ENCODE measurements at regions not wholly inside any gene's neighbourhood (a gene's known extent, or its start where the extent isn't known, plus 50 kb on each side); places are given as distances from the start of the nearest gene placed in this dataset.

DNA sequence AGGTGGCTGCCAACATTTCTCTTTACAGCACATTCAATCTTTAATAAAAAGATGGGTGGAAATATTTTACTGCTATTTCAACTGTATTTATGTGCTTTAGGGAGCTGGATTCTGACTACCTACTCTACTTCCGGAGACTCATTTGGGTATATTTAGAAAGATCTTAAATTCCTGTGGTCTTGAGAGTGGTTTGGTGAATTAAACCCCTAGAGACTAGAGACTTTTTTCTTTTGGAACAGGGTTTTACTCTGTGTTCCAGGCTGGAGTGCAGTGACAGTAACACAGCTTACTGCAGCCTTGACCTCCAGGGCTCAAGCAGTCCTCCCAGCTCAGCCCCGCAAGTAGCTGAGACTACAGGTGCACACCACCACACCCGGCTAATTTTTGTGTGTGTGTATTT is 79.0 kb upstream of the HABP2 start:
- 79 to 88% (median 84%) methylated on average over 3 of the region's 3 CpGs for WGBS, 3 donors
- no peaks in the 10 kb centered on the region for H3K27me3 ChIP-seq (ENCODE audit: insufficient read depth in 3 of 3, low read length in 2 of 3)
- peaks cover 6% of the 10 kb centered on the region for H3K4me1 ChIP-seq
- no peaks in the 10 kb centered on the region for H3K36me3 ChIP-seq (ENCODE audit: insufficient read depth in 1 of 2, low read depth in 1 of 2)
- no peaks in the 10 kb centered on the region for H3K9me3 ChIP-seq
- H3K4me3 ChIP-seq, result no peak overlapping the region
- intact Hi-C loops (cut with DNase I), result no loop called here
- DNase-seq (no peak), ATAC-seq (no peak)
- no peak overlapping the region for H3K27ac ChIP-seq
- TF ChIP-seq, protein P1, sequence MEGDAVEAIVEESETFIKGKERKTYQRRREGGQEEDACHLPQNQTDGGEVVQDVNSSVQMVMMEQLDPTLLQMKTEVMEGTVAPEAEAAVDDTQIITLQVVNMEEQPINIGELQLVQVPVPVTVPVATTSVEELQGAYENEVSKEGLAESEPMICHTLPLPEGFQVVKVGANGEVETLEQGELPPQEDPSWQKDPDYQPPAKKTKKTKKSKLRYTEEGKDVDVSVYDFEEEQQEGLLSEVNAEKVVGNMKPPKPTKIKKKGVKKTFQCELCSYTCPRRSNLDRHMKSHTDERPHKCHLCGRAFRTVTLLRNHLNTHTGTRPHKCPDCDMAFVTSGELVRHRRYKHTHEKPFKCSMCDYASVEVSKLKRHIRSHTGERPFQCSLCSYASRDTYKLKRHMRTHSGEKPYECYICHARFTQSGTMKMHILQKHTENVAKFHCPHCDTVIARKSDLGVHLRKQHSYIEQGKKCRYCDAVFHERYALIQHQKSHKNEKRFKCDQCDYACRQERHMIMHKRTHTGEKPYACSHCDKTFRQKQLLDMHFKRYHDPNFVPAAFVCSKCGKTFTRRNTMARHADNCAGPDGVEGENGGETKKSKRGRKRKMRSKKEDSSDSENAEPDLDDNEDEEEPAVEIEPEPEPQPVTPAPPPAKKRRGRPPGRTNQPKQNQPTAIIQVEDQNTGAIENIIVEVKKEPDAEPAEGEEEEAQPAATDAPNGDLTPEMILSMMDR (IDR thresholded peaks at IDR 0.05), result no peak

DNA sequence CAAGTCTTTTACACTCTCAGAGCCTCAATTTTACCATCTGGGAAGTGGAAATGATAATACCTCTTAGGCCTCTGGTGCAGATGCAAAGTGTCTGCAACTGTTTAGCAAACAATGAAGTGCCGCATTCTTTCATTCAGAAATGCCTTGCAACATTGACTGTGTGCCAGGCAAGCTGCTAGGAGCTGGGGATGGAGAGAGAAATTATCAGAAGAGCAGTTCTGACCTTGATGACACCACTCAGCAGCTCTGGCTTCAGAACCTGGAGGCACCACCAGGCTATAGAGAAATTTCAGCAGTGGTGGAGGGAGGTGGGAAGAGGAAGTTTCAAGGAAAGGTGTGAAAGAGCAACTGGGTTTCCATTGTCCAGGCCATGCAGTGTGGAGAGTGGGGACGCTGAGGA is 78.1 kb upstream of the HABP2 start:
- Histone ChIP-seq H3K9me3 (peaks cover 3% of the 10 kb centered on the region), H3K27me3 (ENCODE audit: insufficient read depth in 3 of 3, low read length in 2 of 3) (no peaks in the 10 kb centered on the region), H3K4me1 (peaks cover 6% of the 10 kb centered on the region), H3K36me3 (ENCODE audit: insufficient read depth in 1 of 2, low read depth in 1 of 2) (no peaks in the 10 kb centered on the region), H3K27ac (no peak overlapping the region), H3K4me3 (no peak overlapping the region)
- intact Hi-C loops (cut with DNase I), result no loop called here
- TF ChIP-seq, protein P1 (IDR thresholded peaks at IDR 0.05), result no peak
- no peak for DNase-seq
- WGBS, 3 donors, result 76 to 84% (median 79%) methylated on average over 2 of the region's 2 CpGs
- peak in 1 of 4 donors; percentile 12 for ATAC-seq

DNA sequence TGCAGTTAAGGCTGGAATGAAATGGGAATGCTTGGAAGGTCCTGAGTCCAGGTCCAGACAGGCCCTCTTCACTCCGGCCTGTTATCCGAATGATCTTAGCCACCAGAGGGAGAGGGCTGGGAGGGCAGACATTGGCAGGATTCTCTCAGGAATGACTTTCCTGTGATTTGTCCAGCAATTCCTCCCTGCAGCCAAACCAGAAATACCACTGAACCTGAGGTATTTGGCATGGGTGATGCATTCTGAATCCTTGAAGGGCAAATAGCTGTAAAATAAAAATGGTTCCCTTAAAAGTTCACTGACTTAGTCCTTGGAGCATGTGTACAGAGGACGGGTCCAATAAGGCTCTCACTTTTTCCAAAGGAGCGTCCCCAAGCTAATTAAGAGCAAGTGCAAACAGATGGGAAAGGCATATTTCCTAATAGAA is 77.5 kb upstream of the HABP2 start:
- 22 to 32% (median 29%) methylated on average over 4 of the region's 4 CpGs for WGBS, 3 donors
- H3K4me3 ChIP-seq, result no peak overlapping the region
- no peak for DNase-seq

DNA sequence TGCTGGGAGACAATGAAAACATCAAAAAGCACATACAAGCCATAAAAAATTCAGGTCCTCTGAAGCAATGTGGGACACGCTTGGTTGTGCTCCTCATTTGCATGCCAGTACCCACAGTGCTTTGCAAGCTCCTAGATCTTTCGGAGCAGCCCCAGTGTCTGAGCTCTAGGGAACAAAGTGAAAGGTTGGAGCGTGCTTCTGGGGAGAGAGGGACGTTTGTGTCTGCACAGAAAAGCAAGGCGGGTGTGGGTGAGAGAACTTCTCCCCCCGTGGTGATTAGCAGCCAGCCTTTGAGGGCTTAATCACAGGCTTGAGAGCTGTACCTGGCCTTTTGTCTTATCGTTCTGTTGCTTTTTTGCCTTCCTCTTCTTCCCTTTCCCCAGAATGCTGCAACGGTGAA is 76.7 kb upstream of the HABP2 start:
- Histone ChIP-seq H3K27ac (no peak overlapping the region), H3K27me3 (ENCODE audit: insufficient read depth in 3 of 3, low read length in 2 of 3) (no peaks in the 10 kb centered on the region), H3K9me3 (peaks cover 10% of the 10 kb centered on the region), H3K4me1 (peaks cover 6% of the 10 kb centered on the region), H3K36me3 (ENCODE audit: insufficient read depth in 1 of 2, low read depth in 1 of 2) (no peaks in the 10 kb centered on the region), H3K4me3 (no peak overlapping the region)
- 25 to 55% (median 30%) methylated on average over 7 to 8 of the region's 8 CpGs for WGBS, 3 donors
- no peak for DNase-seq
- peak in 3 of 4 donors; percentile 21 to 54 (median 47) for ATAC-seq
- intact Hi-C loops (cut with DNase I), result no loop called here
- TF ChIP-seq, protein P1 (IDR thresholded peaks at IDR 0.05), result no peak

More for the DNA sequence above, 77.5 kb upstream of the HABP2 start:
- H3K9me3 ChIP-seq, result peaks cover 9% of the 10 kb centered on the region
- intact Hi-C loops (cut with DNase I), result no loop called here
- ATAC-seq, result peak in 3 of 4 donors; percentile 38 to 50 (median 47)
- H3K27me3 ChIP-seq (ENCODE audit: insufficient read depth in 3 of 3, low read length in 2 of 3), result no peaks in the 10 kb centered on the region
- H3K36me3 ChIP-seq (ENCODE audit: insufficient read depth in 1 of 2, low read depth in 1 of 2), result no peaks in the 10 kb centered on the region
- TF ChIP-seq, protein P1 (IDR thresholded peaks at IDR 0.05), result no peak
- peaks cover 6% of the 10 kb centered on the region for H3K4me1 ChIP-seq
- no peak overlapping the region for H3K27ac ChIP-seq

DNA sequence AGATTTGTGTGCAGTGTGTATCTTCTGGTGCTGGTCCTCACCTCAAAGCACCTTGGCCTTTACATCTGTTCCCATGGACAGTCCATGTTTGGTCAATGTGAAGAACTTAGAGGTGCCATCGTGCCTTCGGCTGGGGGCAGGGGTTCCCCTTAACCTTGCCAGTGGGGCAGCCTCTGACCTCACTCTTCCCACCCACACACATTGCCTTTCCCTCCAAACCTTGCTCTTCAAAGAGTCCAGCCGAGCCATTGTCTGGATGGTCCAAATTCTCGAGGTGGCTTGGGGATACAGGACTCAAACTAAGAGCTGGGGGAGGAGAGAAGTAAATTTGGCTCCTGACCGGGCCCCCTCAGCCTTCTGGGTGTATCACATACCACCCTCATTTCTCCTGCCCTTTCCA is 76.2 kb upstream of the HABP2 start:
- TF ChIP-seq, protein P1 (IDR thresholded peaks at IDR 0.05), result no peak
- ATAC-seq (no peak), DNase-seq (no peak)
- intact Hi-C loops (cut with DNase I), result no loop called here
- Histone ChIP-seq H3K4me3 (no peak overlapping the region), H3K9me3 (peaks cover 10% of the 10 kb centered on the region), H3K36me3 (ENCODE audit: insufficient read depth in 1 of 2, low read depth in 1 of 2) (no peaks in the 10 kb centered on the region), H3K27ac (no peak overlapping the region), H3K4me1 (peaks cover 6% of the 10 kb centered on the region), H3K27me3 (ENCODE audit: insufficient read depth in 3 of 3, low read length in 2 of 3) (no peaks in the 10 kb centered on the region)
- 72 to 88% (median 81%) methylated on average over 5 of the region's 5 CpGs for WGBS, 3 donors

Data from psoas muscle (tissue), 7 donors.